Epidermal melanocyte (primary cell): ENCODE measurements at regions not wholly inside any gene's neighbourhood (a gene's known extent, or its start where the extent isn't known, plus 50 kb on each side); places are given as distances from the start of the nearest gene placed in this dataset.

Experiments used
- DNase-seq: peaks from one replicate; pipeline ENCODE4 v3.0.0; 2011; ENCODE audit warnings: low spot score; ENCODE audit not compliant: insufficient read length

DNA sequence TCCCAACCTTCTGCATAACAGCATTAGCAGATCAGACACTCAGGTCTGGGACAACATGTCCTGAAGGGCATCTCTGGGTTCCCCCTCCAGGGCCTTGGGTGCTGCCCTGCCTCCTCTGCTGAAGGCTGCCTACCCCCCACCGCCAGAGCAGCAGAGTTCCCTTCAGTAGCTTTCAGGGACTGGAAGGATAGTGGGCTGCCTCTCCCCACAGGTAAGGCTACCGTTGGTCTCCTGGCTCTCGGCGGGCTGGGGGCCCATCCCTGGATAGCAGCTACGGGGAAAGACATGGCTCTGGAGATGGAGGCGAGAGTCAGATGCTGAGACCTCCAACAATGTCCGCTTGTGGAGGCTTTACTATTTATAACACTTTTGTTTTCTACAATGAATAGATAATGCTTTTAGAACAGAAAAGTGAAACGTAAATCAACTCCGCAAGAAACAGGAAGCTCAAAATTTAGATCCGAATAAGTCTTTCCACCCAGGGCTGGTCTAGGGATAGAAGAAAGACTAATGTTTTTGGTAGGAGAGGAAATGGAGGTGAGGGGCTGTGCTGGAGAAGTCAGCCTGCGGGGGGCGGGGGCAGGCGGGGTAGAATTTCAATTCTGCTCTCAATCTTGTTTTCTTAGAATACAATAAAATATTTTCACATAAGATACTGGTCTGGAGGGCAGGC is 58.4 kb downstream of the ARL4C start:
- DNase-seq: no peak

DNA sequence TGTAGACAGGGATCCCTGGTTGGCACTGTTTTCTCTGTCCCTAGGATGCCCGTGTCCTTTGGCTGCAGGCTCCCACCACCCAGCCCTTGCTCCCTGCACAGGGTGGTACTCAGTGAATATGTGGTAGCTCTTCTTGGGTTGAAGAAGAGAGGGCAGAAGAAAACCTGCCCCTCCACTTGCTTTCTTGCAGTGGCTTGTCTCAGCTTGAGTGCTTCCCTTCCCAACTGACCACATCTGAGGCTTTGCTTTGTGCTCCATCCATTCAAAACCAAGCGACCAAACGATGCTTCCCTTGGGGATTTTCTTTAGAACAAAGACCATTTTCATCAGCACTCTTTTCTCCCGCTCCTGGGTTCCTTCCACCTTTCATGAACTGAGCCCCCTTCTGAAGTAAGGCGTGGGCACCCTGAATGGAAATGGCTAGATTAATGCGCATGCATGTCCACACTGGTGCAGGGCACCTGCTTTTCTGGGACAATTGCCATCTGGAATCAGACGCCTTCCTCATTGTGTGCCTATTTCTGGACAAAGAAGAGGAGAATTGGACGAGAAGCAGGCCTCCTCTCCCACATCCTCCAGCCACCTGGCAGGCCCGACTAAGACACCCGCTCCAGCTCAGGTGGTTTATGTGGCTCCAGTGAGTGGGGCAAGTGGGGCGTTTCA is 59.1 kb downstream of the ARL4C start:
- DNase-seq: no peak

GRCh38 chr2:234436482-234436837 is 60.4 kb downstream of the ARL4C start:
- DNase-seq: no peak

GRCh38 chr2:234435836-234436481 is 60.9 kb downstream of the ARL4C start:
- no peak for DNase-seq

DNA sequence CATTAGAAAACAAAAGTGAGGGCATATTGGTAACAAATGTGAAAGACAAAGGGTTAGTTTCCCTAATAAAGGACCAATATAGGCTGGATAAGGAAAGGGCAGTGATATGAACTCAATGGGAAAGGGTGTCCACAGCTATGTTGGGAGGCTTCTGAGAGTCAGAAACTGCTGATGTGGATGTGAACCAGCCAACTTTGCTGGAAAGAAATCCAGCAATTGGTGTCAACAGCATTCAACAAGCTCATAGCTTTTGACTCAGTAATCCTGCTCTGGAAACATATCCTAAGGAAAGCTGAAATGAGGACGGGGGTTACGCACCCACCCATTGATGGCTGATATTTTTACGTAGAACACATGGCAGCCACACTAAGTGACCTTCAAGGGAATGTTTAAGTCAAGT is 63.7 kb downstream of the ARL4C start:
- DNase-seq: no peak

GRCh38 chr2:234430871-234431270 is 66.0 kb downstream of the ARL4C start:
- DNase-seq: no peak

- no peak for DNase-seq
Observed at GRCh38 chr2:234429265-234429664, 67.6 kb downstream of the ARL4C start.

GRCh38 chr2:234427081-234428061 is 69.5 kb downstream of the ARL4C start:
- DNase-seq: no peak

- no peak for DNase-seq
Observed at GRCh38 chr2:234426616-234427015, 70.3 kb downstream of the ARL4C start.

GRCh38 chr2:234425639-234426603 is 71.0 kb downstream of the ARL4C start:
- no peak for DNase-seq

GRCh38 chr2:234423884-234424283 is 73.0 kb downstream of the ARL4C start:
- no peak for DNase-seq

- no peak for DNase-seq
Observed at GRCh38 chr2:234422981-234423431, 73.9 kb downstream of the ARL4C start.

DNA sequence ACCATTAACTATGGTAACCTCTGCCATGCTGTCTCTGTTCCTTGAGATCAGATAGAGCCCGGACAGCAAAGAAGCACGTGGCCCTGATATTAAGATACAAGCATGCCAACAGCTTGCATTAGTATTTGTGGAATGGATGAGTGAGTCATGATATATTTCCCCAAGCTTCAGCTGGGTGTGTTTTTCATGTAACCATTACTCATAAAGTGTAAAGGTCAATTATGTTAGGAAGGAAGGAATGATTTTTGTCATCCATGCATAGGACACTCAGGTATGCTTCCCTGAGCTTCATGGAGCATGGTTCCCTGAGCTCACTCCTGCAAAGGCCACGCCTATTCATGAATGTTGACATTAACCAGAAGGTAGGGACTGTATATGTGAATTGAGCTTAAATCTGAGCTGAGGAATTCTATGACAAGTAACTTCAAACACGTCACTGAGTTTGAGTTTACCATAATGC is 74.6 kb downstream of the ARL4C start:
- DNase-seq: peak; percentile 30

DNA sequence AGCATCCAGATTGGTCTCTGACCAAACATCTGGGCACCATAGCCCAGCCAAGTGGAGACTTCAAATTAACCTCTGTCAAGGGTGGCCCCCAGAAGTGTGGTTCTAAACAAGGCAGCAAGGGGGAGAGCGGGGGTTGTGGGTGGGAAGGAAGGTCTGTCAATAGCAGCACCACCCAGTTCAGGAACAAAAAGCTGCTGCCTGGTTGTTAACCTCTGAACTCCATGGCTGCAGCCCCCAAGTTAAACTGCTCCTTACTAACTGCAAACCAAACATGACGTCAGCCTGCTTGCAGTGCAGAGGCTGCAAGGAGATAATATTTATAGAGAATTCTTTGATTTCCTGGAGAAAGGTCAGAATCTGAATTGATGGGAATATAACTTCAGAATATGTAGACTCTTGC is 76.5 kb downstream of the ARL4C start:
- DNase-seq: no peak

GRCh38 chr2:234419726-234420125 is 77.2 kb downstream of the ARL4C start:
- DNase-seq: no peak

DNA sequence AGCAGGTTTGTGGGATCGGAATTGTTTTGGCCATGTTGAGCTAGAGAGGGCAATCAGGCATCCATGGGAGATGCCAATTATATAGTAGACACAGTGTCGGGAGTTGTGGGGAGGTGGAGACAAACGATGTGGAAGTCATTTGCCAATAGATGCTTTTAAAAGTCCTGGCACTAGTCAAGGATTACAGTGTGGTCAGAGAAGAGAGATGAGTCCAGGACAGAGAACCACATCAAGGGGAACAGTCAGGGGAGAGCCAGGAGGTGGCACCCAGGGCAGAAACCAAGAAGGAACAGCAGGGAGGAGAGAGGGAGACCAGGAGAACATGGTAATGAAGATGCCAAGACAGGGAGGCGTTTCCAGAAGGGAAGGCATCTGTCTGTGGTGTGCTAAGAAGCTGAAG is 81.2 kb downstream of the ARL4C start:
- no peak for DNase-seq

GRCh38 chr2:234414596-234414995 is 82.3 kb downstream of the ARL4C start:
- DNase-seq: no peak

DNA sequence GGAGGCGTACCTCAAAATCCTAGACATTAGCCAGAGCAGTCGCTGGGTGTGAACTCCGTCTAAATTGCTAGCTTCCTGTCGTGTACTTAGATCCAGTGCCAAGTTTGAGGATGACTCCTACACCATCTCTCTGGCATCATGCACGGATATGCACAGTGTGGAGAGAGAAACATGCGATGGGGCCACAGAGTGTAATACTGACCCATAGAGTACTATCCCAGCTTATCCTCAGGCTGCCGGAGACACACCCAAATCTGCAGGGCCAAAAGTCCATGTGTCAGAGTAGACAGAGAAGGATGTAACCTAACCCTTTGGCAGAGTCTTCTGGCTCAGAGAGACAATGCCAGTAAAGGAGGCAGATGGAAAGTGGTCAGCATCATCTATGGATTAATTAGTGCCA is 84.2 kb downstream of the ARL4C start:
- DNase-seq: no peak

- DNase-seq: no peak
Observed at GRCh38 chr2:234411793-234412192, 85.1 kb downstream of the ARL4C start.

GRCh38 chr2:234410526-234410925 is 86.4 kb downstream of the ARL4C start:
- no peak for DNase-seq
